A549 (cell line): ENCODE measurements at regions not wholly inside any gene's neighbourhood (a gene's known extent, or its start where the extent isn't known, plus 50 kb on each side); places are given as distances from the start of the nearest gene placed in this dataset.

Source experiments
- ATAC-seq, 2 experiments: fragments of 200-7000 bp in 1 of 2; fragments of >200 bp in 1 of 2; cut with Nextera tagmentation in 1 of 2; cut with Tn5 transposase in 1 of 2; 3 replicates each; pipeline versions ENCODE4 v1.8.0 to v1.9.1; 2018 to 2020; ENCODE audit warnings: mild to moderate bottlenecking in 1 of 2, moderate library complexity in 1 of 2
- CTCF ChIA-PET: fragments of 300-600 bp; sonication (Branson Sonifier 250); formaldehyde crosslinking; extraction: SDS; loops from one replicate; lab custom pipeline; 2021; ENCODE audit warnings: antibody characterized with exemption, inconsistent platforms; lab: Yijun Ruan, JAX
- POLR2A ChIA-PET: fragments of 350-600 bp; formaldehyde crosslinking; extraction: SDS; loops from one replicate; lab custom pipeline; 2021; ENCODE audit warnings: antibody characterized with exemption, inconsistent platforms; lab: Yijun Ruan, JAX
- DNase-seq, 2 experiments: peaks; one replicate each; pipeline versions ENCODE4 v3.0.0 to v3.0.0-alpha.2; 2011 to 2016; ENCODE audit warnings: low read depth in 1 of 2, low spot score in 1 of 2
- FAIRE-seq: peaks from 2 replicates; lab custom pipeline; 2011; peaks lifted over from hg19 to GRCh38; lab: Jason Lieb, UNC
- H3K27ac ChIP-seq, 2 experiments: fragments of >200 bp; sonication (Bioruptor Twin); formaldehyde crosslinking; 3 replicates each; pipeline ENCODE4 v1.5.1; 2016 to 2017
- H3K4me1 ChIP-seq: fragments of >200 bp; sonication (Bioruptor Twin); formaldehyde crosslinking; 3 replicates; pipeline ENCODE4 v1.6.1; 2016
- H3K4me2 ChIP-seq: fragments of >200 bp; sonication (Bioruptor Twin); formaldehyde crosslinking; 3 replicates; pipeline ENCODE4 v1.6.1; 2016
- H3K4me3 ChIP-seq: fragments of >200 bp; sonication (Bioruptor Twin); formaldehyde crosslinking; 3 replicates; pipeline ENCODE4 v1.5.1; 2016
- H3K9me3 ChIP-seq: fragments of >200 bp; sonication (Bioruptor Twin); formaldehyde crosslinking; 3 replicates; pipeline ENCODE4 v1.6.1; 2016
- ATOH8 ChIP-seq: fragments of 250-450 bp; sonication (Bioruptor Pico); IDR thresholded peaks from 2 replicates; pipeline ENCODE4 v1.5.0; 2020; ENCODE audit warnings: low read depth, mild to moderate bottlenecking, moderate library complexity
- CBX8 ChIP-seq: fragments of 200-600 bp; sonication (generic); IDR thresholded peaks from 2 replicates; pipeline ENCODE4 v1.6.1; 2016
- CHD2 ChIP-seq: fragments of 150-350 bp; IDR thresholded peaks from 2 replicates; pipeline ENCODE4 v1.6.1; 2014; ENCODE audit warnings: low read length; ENCODE audit not compliant: partially characterized antibody
- CHD4 ChIP-seq: fragments of 200-600 bp; sonication (generic); IDR thresholded peaks from 2 replicates; pipeline ENCODE4 v1.6.1; 2016; ENCODE audit warnings: antibody characterized with exemption, mild to moderate bottlenecking, borderline replicate concordance
- ELK1 ChIP-seq: fragments of 150-350 bp; IDR thresholded peaks from 2 replicates; pipeline ENCODE4 v1.6.1; 2014; ENCODE audit warnings: low read depth, mild to moderate bottlenecking, low read length
- FOSB ChIP-seq: fragments of 250-450 bp; sonication (Bioruptor Pico); IDR thresholded peaks from 2 replicates; pipeline ENCODE4 v1.5.0; 2020; ENCODE audit warnings: mild to moderate bottlenecking, moderate library complexity
- HDAC2 ChIP-seq: fragments of 200-600 bp; sonication (generic); IDR thresholded peaks from 2 replicates; pipeline ENCODE4 v1.6.1; 2016
- HEYL ChIP-seq: fragments of 250-450 bp; sonication (Bioruptor Pico); IDR thresholded peaks from 2 replicates; pipeline ENCODE4 v1.8.0; 2021; ENCODE audit warnings: mild to moderate bottlenecking, moderate library complexity
- HMGXB4 ChIP-seq: fragments of 250-450 bp; sonication (Bioruptor Pico); IDR thresholded peaks from 2 replicates; pipeline ENCODE4 v1.5.0; 2021; ENCODE audit warnings: mild to moderate bottlenecking, moderate library complexity, borderline replicate concordance
- HOXB13 ChIP-seq: fragments of 250-450 bp; sonication (Bioruptor Pico); IDR thresholded peaks from 2 replicates; pipeline ENCODE4 v1.5.0; 2020; ENCODE audit warnings: low read depth, mild to moderate bottlenecking, moderate library complexity
- KDM5A ChIP-seq: fragments of 200-600 bp; sonication (generic); IDR thresholded peaks from 2 replicates; pipeline ENCODE4 v1.6.1; 2016; ENCODE audit warnings: antibody characterized with exemption, mild to moderate bottlenecking
- MAFK ChIP-seq: fragments of 450-650 bp; IDR thresholded peaks from 2 replicates; pipeline ENCODE4 v1.6.1; 2014; ENCODE audit not compliant: partially characterized antibody
- MAZ ChIP-seq: fragments of 150-350 bp; IDR thresholded peaks from 2 replicates; pipeline ENCODE4 v1.6.1; 2014; ENCODE audit warnings: antibody characterized with exemption, low read depth, low read length, borderline replicate concordance
- NFE2L2 ChIP-seq: fragments of 150-350 bp; conservative IDR thresholded peaks from 2 replicates; pipeline ENCODE4 v1.6.1; 2014; ENCODE audit warnings: low read length
- PHF8 ChIP-seq: fragments of 200-600 bp; sonication (generic); IDR thresholded peaks from 2 replicates; pipeline ENCODE4 v1.6.1; 2016; ENCODE audit warnings: low read depth, mild to moderate bottlenecking, antibody characterized with exemption, moderate library complexity, borderline replicate concordance
- RAD21 ChIP-seq, 2 experiments: fragments of >200 bp in 1 of 2; sonication (Bioruptor Twin) in 1 of 2; formaldehyde crosslinking in 1 of 2; IDR thresholded peaks in 1 of 2; conservative IDR thresholded peaks in 1 of 2; 2 replicates in 1 of 2; 3 replicates in 1 of 2; pipeline ENCODE4 v1.6.1; 2012 to 2018; ENCODE audit warnings: inconsistent platforms in 1 of 2
- REST ChIP-seq: fragments of 200-600 bp; sonication (generic); IDR thresholded peaks from 2 replicates; pipeline ENCODE4 v1.6.1; 2016; ENCODE audit warnings: antibody characterized with exemption, mild to moderate bottlenecking, moderate library complexity
- RFX5 ChIP-seq: fragments of 450-650 bp; IDR thresholded peaks from 2 replicates; pipeline ENCODE4 v1.7.1; 2014; ENCODE audit warnings: antibody characterized with exemption, mild to moderate bottlenecking, moderate library complexity
- WGBS: methylation state at CpG from one replicate; pipeline ENCODE4 v1.1.6; 2017; ENCODE audit errors: missing lambda C conversion rate; 5-methylcytosine and 5-hydroxymethylcytosine counted together

GRCh38 chr6:15121977-15122550 lies 123.8 kb upstream of the JARID2 start:
- CTCF ChIA-PET, result no interaction called here

GRCh38 chr6:15129887-15130286 lies 116.0 kb upstream of the JARID2 start:
- no peak for FAIRE-seq

More at GRCh38 chr6:15121977-15122550, 123.8 kb upstream of the JARID2 start:
- Histone ChIP-seq H3K9me3 (no peaks in the 10 kb centered on the region), H3K4me1 (no peaks in the 10 kb centered on the region), H3K4me2 (no peak overlapping the region)
- TF ChIP-seq HEYL (CRISPR knock-in tag) (no peak), MAFK (peak; percentile 60), FOSB (CRISPR knock-in tag) (no peak)
- TF ChIP-seq, all 56 proteins: peak for 1
- Histone ChIP-seq H3K4me3 (no peak overlapping the region), H3K27ac (no peak overlapping the region)
- no peak for ATAC-seq
- POLR2A ChIA-PET, result no interaction called here
- FAIRE-seq, result no peak
- no peak for DNase-seq
- 80% methylated on average over 6 of the region's 6 CpGs for WGBS

More at GRCh38 chr6:15129887-15130286, 116.0 kb upstream of the JARID2 start:
- TF ChIP-seq KDM5A (no peak), ATOH8 (CRISPR knock-in tag) (no peak), MAFK (no peak), CBX8 (no peak), HOXB13 (CRISPR knock-in tag) (no peak), CHD2 (no peak), ELK1 (no peak), REST (no peak), HDAC2 (no peak), PHF8 (no peak), RAD21 (conservative IDR thresholded peaks at IDR 0.05 in 1 of 2, IDR thresholded peaks at IDR 0.05 in 1 of 2) (no peak), NFE2L2 (no peak), CHD4 (no peak), MAZ (no peak), RFX5 (no peak), HMGXB4 (CRISPR knock-in tag) (no peak), FOSB (CRISPR knock-in tag) (no peak)
- TF ChIP-seq, all 56 proteins: peak for 0
- Histone ChIP-seq H3K27ac (peak overlapping the region; percentile 39 to 73; a peak in 4 of 6 replicates), H3K4me3 (no peak overlapping the region), H3K9me3 (no peaks in the 10 kb centered on the region), H3K4me1 (peaks cover 24% of the 10 kb centered on the region), H3K4me2 (no peak overlapping the region)
- ChIA-PET POLR2A (no interaction called here), CTCF (interaction anchor here (0.6 to 0.9 kb wide), 2 partner anchors 9 to 67 kb away, joined by 3 read pairs; no protein-coding TSS in a partner anchor)
- WGBS, result 87% methylated on average over 4 of the region's 4 CpGs
- no peak for ATAC-seq
- DNase-seq, result no peak
